Small intestine (tissue), 7 donors: ENCODE measurements at regions not wholly inside any gene's neighbourhood (a gene's known extent, or its start where the extent isn't known, plus 50 kb on each side); places are given as distances from the start of the nearest gene placed in this dataset.
"Not testable (repeated sequence)": the region's sequence is repeated elsewhere in the genome, so short reads cannot be mapped to it uniquely, and the experiment has no call there.

Experiments
- DNase-seq, 2 donors: peaks; one replicate each; pipeline versions ENCODE4 v3.0.0 to v3.0.0-alpha.2; 2013
- FAIRE-seq: peaks from 2 replicates; lab custom pipeline; 2012; peaks lifted over from hg19 to GRCh38; lab: Jason Lieb, UNC
- H3K27ac ChIP-seq, 3 donors: one replicate each; pipeline ENCODE4 v1.5.1; 2013; ENCODE audit warnings: low read length in 2 of 3, mild to moderate bottlenecking in 2 of 3, control low read depth in 1 of 3, inconsistent platforms in 1 of 3, low read depth in 1 of 3, moderate library complexity in 1 of 3
- H3K27me3 ChIP-seq, 3 donors: one replicate each; pipeline ENCODE4 v1.6.1; 2013; ENCODE audit warnings: low read length in 3 of 3, inconsistent platforms in 1 of 3; ENCODE audit not compliant: control insufficient read depth in 3 of 3, insufficient read depth in 3 of 3
- H3K36me3 ChIP-seq, 3 donors: one replicate each; pipeline ENCODE4 v1.6.1; 2013; ENCODE audit warnings: low read length in 3 of 3, inconsistent platforms in 1 of 3, low read depth in 1 of 3, mild to moderate bottlenecking in 1 of 3, moderate library complexity in 1 of 3; ENCODE audit not compliant: control insufficient read depth in 3 of 3, insufficient read depth in 2 of 3
- H3K4me1 ChIP-seq, 3 donors: one replicate each; pipeline ENCODE4 v1.6.1; 2013; ENCODE audit warnings: low read length in 2 of 3, inconsistent platforms in 1 of 3, low read depth in 1 of 3, mild to moderate bottlenecking in 1 of 3, moderate library complexity in 1 of 3; ENCODE audit not compliant: control insufficient read depth in 3 of 3, insufficient read depth in 2 of 3
- H3K4me3 ChIP-seq, 3 donors: one replicate each; pipeline ENCODE4 v1.5.1; 2013; ENCODE audit warnings: low read length in 3 of 3, control low read depth in 1 of 3, inconsistent platforms in 1 of 3, low read depth in 1 of 3, mild to moderate bottlenecking in 1 of 3, moderate library complexity in 1 of 3
- H3K9me3 ChIP-seq, 2 donors: one replicate each; pipeline ENCODE4 v1.6.1; 2013; ENCODE audit warnings: low read depth in 1 of 2, low read length in 1 of 2; ENCODE audit not compliant: control insufficient read depth in 2 of 2, insufficient read depth in 1 of 2
- WGBS, 3 donors: extraction: QIAGEN DNeasy Blood & Tissue Kit; methylation state at CpG; one replicate each; pipeline ENCODE4 v1.1.7; 2013; 5-methylcytosine and 5-hydroxymethylcytosine counted together
- donor health status: healthy with polysubstance abuse.
- donor health status: control.
- donor health status: control.
- donor health status: Bipolar disorder and iron deficiency.
- donor health status: healthy.

GRCh38 chr18:14999085-14999975 lies 251.4 kb downstream of the ANKRD30B start:
- Histone ChIP-seq H3K9me3 (peaks cover 0 to 10% of the 10 kb centered on the region in 2 donors), H3K27ac (no peak overlapping the region), H3K4me3 (peak overlapping the region in 1 of 3 donors; percentile 27), H3K4me1 (no peaks in the 10 kb centered on the region), H3K27me3 (no peaks in the 10 kb centered on the region), H3K36me3 (no peaks in the 10 kb centered on the region)
- WGBS, 3 donors = 40 to 42% (median 41%) methylated on average over 79 to 105 of the region's 105 CpGs
- FAIRE-seq (no peak), DNase-seq (peak; percentile 6 to 37)

GRCh38 chr18:15000119-15001037 lies 252.4 kb downstream of the ANKRD30B start:
- H3K36me3 ChIP-seq, H3K27ac ChIP-seq, H3K27me3 ChIP-seq, H3K4me1 ChIP-seq, FAIRE-seq: not testable (repeated sequence)
- H3K9me3 ChIP-seq = peaks cover 0 to 17% of the 10 kb centered on the region in 2 donors
- peak overlapping the region in 1 of 3 donors; percentile 27 for H3K4me3 ChIP-seq
- WGBS, 3 donors = 44 to 57% (median 56%) methylated on average over 36 to 54 of the region's 54 CpGs
- peak in 1 of 2 donors; percentile 6 for DNase-seq

GRCh38 chr18:15001038-15001794 lies 253.2 kb downstream of the ANKRD30B start:
- 70 to 89% (median 89%) methylated on average over 15 to 21 of the region's 21 CpGs for WGBS, 3 donors
- H3K27me3 ChIP-seq, H3K4me1 ChIP-seq, FAIRE-seq, H3K36me3 ChIP-seq, H3K4me3 ChIP-seq, H3K27ac ChIP-seq, DNase-seq: not testable (repeated sequence)
- peaks cover 0 to 22% of the 10 kb centered on the region in 2 donors for H3K9me3 ChIP-seq

GRCh38 chr18:15001795-15002107 lies 253.8 kb downstream of the ANKRD30B start:
- H3K36me3 ChIP-seq, H3K27me3 ChIP-seq, H3K27ac ChIP-seq, H3K4me3 ChIP-seq, FAIRE-seq, DNase-seq, H3K4me1 ChIP-seq: not testable (repeated sequence)
- WGBS, 3 donors = 79 to 83% (median 81%) methylated on average over 10 of the region's 10 CpGs
- peaks cover 0 to 22% of the 10 kb centered on the region in 2 donors for H3K9me3 ChIP-seq

- peaks cover 0 to 20% of the 10 kb centered on the region in 2 donors for H3K9me3 ChIP-seq
- H3K36me3 ChIP-seq, FAIRE-seq, H3K4me1 ChIP-seq, H3K27ac ChIP-seq, H3K4me3 ChIP-seq, H3K27me3 ChIP-seq: not testable (repeated sequence)
- peak; percentile 10 to 28 for DNase-seq
- 33 to 68% methylated on average over 2 to 3 of the region's 3 CpGs; no CpG with 5 or more reads in 1 of the 3 donors for WGBS, 3 donors
Measured at GRCh38 chr18:15002765-15003164, 254.8 kb downstream of the ANKRD30B start.

GRCh38 chr18:15003231-15003630 lies 255.3 kb downstream of the ANKRD30B start:
- 46 to 88% (median 73%) methylated on average over 4 to 12 of the region's 12 CpGs for WGBS, 3 donors

GRCh38 chr18:15003636-15004269 lies 255.8 kb downstream of the ANKRD30B start:
- H3K36me3 ChIP-seq, H3K4me1 ChIP-seq, DNase-seq, H3K27me3 ChIP-seq, H3K4me3 ChIP-seq, H3K27ac ChIP-seq, FAIRE-seq: not testable (repeated sequence)
- H3K9me3 ChIP-seq = peaks cover 0 to 20% of the 10 kb centered on the region in 2 donors
- 86 to 89% (median 88%) methylated on average over 16 to 18 of the region's 18 CpGs for WGBS, 3 donors

More at GRCh38 chr18:15003231-15003630, 255.3 kb downstream of the ANKRD30B start:
- H3K4me1 ChIP-seq, H3K27me3 ChIP-seq, H3K36me3 ChIP-seq, H3K27ac ChIP-seq, H3K4me3 ChIP-seq, FAIRE-seq: not testable (repeated sequence)
- peaks cover 0 to 20% of the 10 kb centered on the region in 2 donors for H3K9me3 ChIP-seq
- peak in 1 of 2 donors; percentile 16 for DNase-seq
